Pancreas (tissue), 10 donors: ENCODE measurements at regions not wholly inside any gene's neighbourhood (a gene's known extent, or its start where the extent isn't known, plus 50 kb on each side); places are given as distances from the start of the nearest gene placed in this dataset.

ENCODE experiments used
- ATAC-seq, 4 donors: fragments of 200-7000 bp; cut with Tn5 transposase; one replicate each; pipeline versions ENCODE4 v1.8.0 to v1.9.1; 2020; ENCODE audit warnings: mild to moderate bottlenecking in 4 of 4, moderate library complexity in 4 of 4
- DNase-seq, 6 donors: peaks; one replicate each; pipeline ENCODE4 v3.0.0-alpha.2; 2020
- FAIRE-seq: peaks from 2 replicates; lab custom pipeline; 2012; peaks lifted over from hg19 to GRCh38; lab: Jason Lieb, UNC
- H3K27ac ChIP-seq, 4 donors: fragments of 200-600 bp; sonication (generic); 1 replicate in 3 of 4; 2 replicates in 1 of 4; pipeline versions ENCODE4 v1.5.0 to v1.8.0; 2020
- H3K27me3 ChIP-seq, 4 donors: fragments of 200-600 bp; one replicate each; pipeline ENCODE4 v1.8.0; 2021
- H3K36me3 ChIP-seq, 3 donors: fragments of 200-600 bp; sonication (generic) in 1 of 3; one replicate each; pipeline versions ENCODE4 v1.5.0 to v1.8.0; 2020 to 2021
- H3K4me1 ChIP-seq, 3 donors: fragments of 200-600 bp; one replicate each; pipeline ENCODE4 v1.8.0; 2021
- H3K4me3 ChIP-seq, 4 donors: fragments of 200-600 bp; sonication (generic) in 2 of 4; one replicate each; pipeline versions ENCODE4 v1.5.0 to v1.8.0; 2020 to 2021
- H3K9me3 ChIP-seq, 4 donors: fragments of 200-600 bp; one replicate each; pipeline ENCODE4 v1.8.0; 2021
- CTCF ChIP-seq, 4 donors: fragments of 200-600 bp; sonication (generic) in 3 of 4; IDR thresholded peaks; one replicate each; pipeline versions ENCODE4 v1.5.0 to v1.8.0; 2021; ENCODE audit warnings: antibody characterized with exemption in 4 of 4
- WGBS, 2 donors: extraction: QIAGEN DNeasy Blood & Tissue Kit; methylation state at CpG; one replicate each; pipeline ENCODE4 v1.1.7; 2013; 5-methylcytosine and 5-hydroxymethylcytosine counted together
- intact Hi-C, 3 donors: fragments of 100-400 bp; cut with DNase I; formaldehyde crosslinking; loops; one replicate each; pipeline versions ENCODE4 v1.11.1 to v1.14.2; 2022
- donor health status: healthy with polysubstance abuse.
- donor health status: DM: no; HTN: no; CAD: no; lungs with moderate emphysema.
- donor health status: DM: no; HTN: no; CAD: no.
- donor health status: control.
- donor health status: control.
- donor health status: Bipolar disorder and iron deficiency.
- donor health status: DM: yes; HTN: yes; CAD: no.
- donor health status: DM: no; HTN: no; CAD: no.
- donor health status: DM: no; HTN: no; CAD: no.
- donor health status: DM: yes; HTN: yes; CAD: no.

GRCh38 chr11:30774496-30775232 is 188.5 kb upstream of the MPPED2 start:
- DNase-seq: no peak
- 23 to 25% methylated on average over 8 of the region's 8 CpGs for WGBS, 2 donors
- no peaks in the 10 kb centered on the region for H3K4me1 ChIP-seq

DNA sequence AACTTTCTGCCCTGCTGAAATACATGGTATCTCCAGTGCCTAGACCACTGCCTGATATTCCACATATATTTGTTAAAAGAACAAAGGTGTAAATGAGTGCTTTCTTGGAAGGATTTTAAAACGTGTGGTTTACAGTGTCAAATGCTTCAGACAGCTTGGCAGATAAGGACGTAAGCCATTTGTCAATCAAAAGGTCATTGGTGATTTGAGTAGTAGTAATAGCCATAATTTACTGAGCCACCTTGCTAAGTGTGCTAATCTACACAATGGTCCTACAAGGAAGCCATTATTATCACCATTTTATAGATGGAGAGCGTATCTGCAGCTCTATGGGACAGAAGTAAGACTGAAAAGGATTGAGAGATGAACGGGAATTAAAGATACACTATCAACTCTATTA is 186.8 kb upstream of the MPPED2 start:
- intact Hi-C loops: no loop called here
- FAIRE-seq (no peak), DNase-seq (no peak), ATAC-seq (no peak)
- Histone ChIP-seq H3K4me1 (no peaks in the 10 kb centered on the region), H3K36me3 (no peaks in the 10 kb centered on the region), H3K4me3 (no peak overlapping the region), H3K9me3 (no peaks in the 10 kb centered on the region), H3K27ac (no peak overlapping the region), H3K27me3 (no peaks in the 10 kb centered on the region)
- TF ChIP-seq CTCF (IDR thresholded peaks at IDR 0.05): no peak
- WGBS, 2 donors: 45 to 47% methylated on average over 4 of the region's 4 CpGs

More at GRCh38 chr11:30774496-30775232, 188.5 kb upstream of the MPPED2 start:
- FAIRE-seq (no peak), ATAC-seq (no peak)
- intact Hi-C loops: no loop called here
- Histone ChIP-seq H3K36me3 (no peaks in the 10 kb centered on the region), H3K9me3 (no peaks in the 10 kb centered on the region), H3K4me3 (no peak overlapping the region), H3K27ac (no peak overlapping the region), H3K27me3 (no peaks in the 10 kb centered on the region)
- TF ChIP-seq CTCF (IDR thresholded peaks at IDR 0.05): no peak

DNA sequence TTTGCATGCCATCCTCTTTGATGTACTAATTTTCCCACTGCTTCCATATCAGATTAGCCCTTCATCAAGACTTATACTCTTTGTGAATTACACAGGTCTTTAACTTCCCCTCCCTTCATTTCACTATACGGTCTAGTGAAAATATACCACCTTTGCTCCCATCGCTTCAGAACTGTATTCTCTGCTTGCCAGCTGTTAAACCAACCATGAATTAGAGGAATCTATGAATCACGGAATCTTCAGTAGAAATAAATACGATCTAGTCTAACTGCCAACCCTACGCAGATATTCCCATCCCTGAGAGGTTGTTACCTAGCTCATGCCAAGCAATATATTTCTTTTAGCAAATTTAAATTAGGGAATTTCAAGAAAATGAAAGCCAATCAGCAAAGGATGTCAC is 177.8 kb upstream of the MPPED2 start:
- TF ChIP-seq CTCF (IDR thresholded peaks at IDR 0.05): no peak
- Histone ChIP-seq H3K27ac (no peak overlapping the region), H3K36me3 (no peaks in the 10 kb centered on the region), H3K4me3 (no peak overlapping the region), H3K4me1 (no peaks in the 10 kb centered on the region), H3K27me3 (no peaks in the 10 kb centered on the region), H3K9me3 (no peaks in the 10 kb centered on the region)
- 82 to 84% methylated on average over 5 of the region's 5 CpGs for WGBS, 2 donors
- no peak for DNase-seq
- no peak for ATAC-seq
- intact Hi-C loops: no loop called here
- FAIRE-seq: no peak

GRCh38 chr11:30762188-30762587 is 176.0 kb upstream of the MPPED2 start:
- FAIRE-seq (no peak), DNase-seq (no peak), ATAC-seq (no peak)
- 71 to 84% methylated on average over 2 of the region's 2 CpGs for WGBS, 2 donors
- H3K27me3 ChIP-seq: no peaks in the 10 kb centered on the region
- no peaks in the 10 kb centered on the region for H3K9me3 ChIP-seq
- intact Hi-C loops: no loop called here
- H3K4me1 ChIP-seq: no peaks in the 10 kb centered on the region
- H3K4me3 ChIP-seq: no peak overlapping the region
- H3K27ac ChIP-seq: no peak overlapping the region
- TF ChIP-seq CTCF (IDR thresholded peaks at IDR 0.05): no peak
- H3K36me3 ChIP-seq: no peaks in the 10 kb centered on the region

DNA sequence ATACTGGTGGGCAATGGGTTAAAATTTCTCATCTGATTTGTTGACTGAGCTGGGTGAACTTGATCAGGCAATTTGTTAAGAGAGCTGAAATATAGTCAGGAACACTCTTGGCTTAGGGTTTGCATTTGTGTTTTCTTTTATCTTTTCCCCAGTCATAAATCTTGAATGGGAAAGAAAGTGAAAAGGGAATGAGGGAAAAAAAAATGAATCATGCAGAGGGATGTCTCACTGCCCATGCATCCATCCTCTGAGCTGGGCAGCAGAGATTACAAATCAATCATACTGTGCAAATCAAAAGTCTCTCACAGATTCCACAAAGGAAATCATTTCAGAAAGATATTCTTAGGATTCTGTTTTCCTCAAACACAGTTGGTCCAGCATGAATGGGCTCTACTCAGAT is 174.2 kb upstream of the MPPED2 start:
- no peak for ATAC-seq
- no peak for FAIRE-seq

More for the DNA sequence above, 174.2 kb upstream of the MPPED2 start:
- Histone ChIP-seq H3K4me3 (no peak overlapping the region), H3K27ac (no peak overlapping the region), H3K36me3 (no peaks in the 10 kb centered on the region), H3K4me1 (no peaks in the 10 kb centered on the region), H3K27me3 (no peaks in the 10 kb centered on the region), H3K9me3 (no peaks in the 10 kb centered on the region)
- intact Hi-C loops: no loop called here
- TF ChIP-seq CTCF (IDR thresholded peaks at IDR 0.05): no peak
- no peak for DNase-seq
